ENCODE measurements at regions not wholly inside any gene's neighbourhood (a gene's known extent, or its start where the extent isn't known, plus 50 kb on each side); places are given as distances from the start of the nearest gene placed in this dataset.

GRCh38 chr16:61195006-61195405 lies 841.2 kb downstream of the CDH8 start:
- TF ChIP-seq CTCF (IDR thresholded peaks at IDR 0.05) = no peak
- no peak for TF ChIP-seq EP300 (IDR thresholded peaks at IDR 0.05)
- TF ChIP-seq POLR2A (IDR thresholded peaks at IDR 0.05) = no peak
